HG03159 (cell line): ENCODE measurements at regions not wholly inside any gene's neighbourhood (a gene's known extent, or its start where the extent isn't known, plus 50 kb on each side); places are given as distances from the start of the nearest gene placed in this dataset.
"Not testable (repeated sequence)": the region's sequence is repeated elsewhere in the genome, so short reads cannot be mapped to it uniquely, and the experiment has no call there.

Experiments used
- ATAC-seq: cut with Tn5 transposase; IDR thresholded peaks from one replicate; pipeline ENCODE4 v1.9.1; 2021; ENCODE audit warnings: mild to moderate bottlenecking, moderate library complexity; ENCODE audit not compliant: unreplicated experiment

- ATAC-seq: no peak
These were observed 537.3 kb downstream of the MFSD1 start for GRCh38 chr3:159339131-159339530.

- no peak for ATAC-seq
These were observed 539.1 kb downstream of the MFSD1 start for GRCh38 chr3:159340877-159341500.

- no peak for ATAC-seq
These were observed 544.5 kb downstream of the MFSD1 start for GRCh38 chr3:159346271-159346903.

GRCh38 chr3:159348431-159348830, 546.6 kb downstream of the MFSD1 start:
- no peak for ATAC-seq

- no peak for ATAC-seq
These were observed 554.8 kb downstream of the MFSD1 start for GRCh38 chr3:159356606-159357005.

GRCh38 chr3:159364511-159364910, 562.7 kb downstream of the MFSD1 start:
- ATAC-seq: no peak

GRCh38 chr3:159366476-159366875, 564.6 kb downstream of the MFSD1 start:
- no peak for ATAC-seq

GRCh38 chr3:159371961-159372360, 570.1 kb downstream of the MFSD1 start:
- no peak for ATAC-seq

- no peak for ATAC-seq
These were observed 576.7 kb downstream of the MFSD1 start for GRCh38 chr3:159378396-159379194.

GRCh38 chr3:159380891-159381290, 579.0 kb downstream of the MFSD1 start:
- ATAC-seq: no peak

GRCh38 chr3:159390656-159391212, 588.9 kb downstream of the MFSD1 start:
- ATAC-seq: no peak

GRCh38 chr3:159397683-159398082, 591.0 kb upstream of the IL12A start:
- ATAC-seq: not testable (repeated sequence)

- ATAC-seq: no peak
These were observed 587.6 kb upstream of the IL12A start for GRCh38 chr3:159401069-159401468.

- ATAC-seq: not testable (repeated sequence)
These were observed 578.9 kb upstream of the IL12A start for GRCh38 chr3:159409711-159410110.

GRCh38 chr3:159413319-159413718, 575.3 kb upstream of the IL12A start:
- ATAC-seq: no peak

GRCh38 chr3:159416856-159417255, 571.8 kb upstream of the IL12A start:
- ATAC-seq: no peak

- ATAC-seq: no peak
These were observed 570.9 kb upstream of the IL12A start for GRCh38 chr3:159417761-159418160.

GRCh38 chr3:159418571-159419526, 569.8 kb upstream of the IL12A start:
- no peak for ATAC-seq

- no peak for ATAC-seq
These were observed 558.9 kb upstream of the IL12A start for GRCh38 chr3:159429702-159430101.

- ATAC-seq: no peak
These were observed 555.8 kb upstream of the IL12A start for GRCh38 chr3:159432682-159433340.
